Colonic mucosa (tissue), 4 donors: ENCODE measurements at regions not wholly inside any gene's neighbourhood (a gene's known extent, or its start where the extent isn't known, plus 50 kb on each side); places are given as distances from the start of the nearest gene placed in this dataset.

Source experiments
- DNase-seq: peaks from one replicate; pipeline ENCODE4 v3.0.0-alpha.2; 2020
- H3K27ac ChIP-seq: fragments of 200-600 bp; one replicate; pipeline ENCODE4 v1.8.0; 2021
- H3K27me3 ChIP-seq: fragments of 200-600 bp; one replicate; pipeline ENCODE4 v1.8.0; 2021
- H3K36me3 ChIP-seq: fragments of 200-600 bp; one replicate; pipeline ENCODE4 v1.8.0; 2021
- H3K4me1 ChIP-seq: fragments of 200-600 bp; one replicate; pipeline ENCODE4 v1.8.0; 2021; ENCODE audit warnings: mild to moderate bottlenecking
- H3K4me3 ChIP-seq: fragments of 200-600 bp; one replicate; pipeline ENCODE4 v1.8.0; 2021
- H3K9ac ChIP-seq, 2 donors: one replicate each; pipeline ENCODE4 v1.7.0; 2013; ENCODE audit warnings: control low read depth in 2 of 2, low read depth in 2 of 2, low read length in 2 of 2
- H3K9me3 ChIP-seq: fragments of 200-600 bp; one replicate; pipeline ENCODE4 v1.8.0; 2021
- intact Hi-C: fragments of 100-400 bp; cut with DNase I; formaldehyde crosslinking; loops from one replicate; pipeline ENCODE4 v1.14.1; 2022
- TF ChIP-seq, protein P1 (sequence below): fragments of 200-600 bp; IDR thresholded peaks from one replicate; pipeline ENCODE4 v1.8.0; 2022; ENCODE audit warnings: antibody characterized with exemption, mild to moderate bottlenecking
- donor health status: healthy.
- donor health status: DM: no; HTN: no; CAD: no.
- donor health status: DM: no; HTN: no; CAD: no.

DNA sequence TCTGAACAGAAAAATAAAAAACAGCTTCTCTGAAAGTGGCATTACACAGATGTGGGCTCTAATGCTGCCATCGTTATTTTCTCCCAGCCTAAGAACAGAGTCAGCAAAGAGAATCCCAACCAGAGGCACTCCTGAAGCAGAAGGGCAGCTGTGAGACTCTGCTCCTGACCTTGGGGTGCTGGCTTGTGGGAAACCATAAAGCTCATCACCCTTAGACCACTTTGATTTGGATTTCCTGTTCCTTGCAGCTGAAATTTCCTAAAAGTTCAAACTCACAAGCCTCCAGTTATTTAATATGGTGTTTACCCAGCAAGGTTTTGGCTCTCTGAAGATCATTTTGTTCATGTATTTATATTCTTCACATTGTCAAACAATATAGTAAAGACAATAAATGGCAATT is 814.8 kb downstream of the TNS3 start:
- H3K36me3 ChIP-seq, result no peaks in the 10 kb centered on the region
- H3K27me3 ChIP-seq, result no peaks in the 10 kb centered on the region
- H3K4me1 ChIP-seq, result no peaks in the 10 kb centered on the region
- TF ChIP-seq, protein P1, sequence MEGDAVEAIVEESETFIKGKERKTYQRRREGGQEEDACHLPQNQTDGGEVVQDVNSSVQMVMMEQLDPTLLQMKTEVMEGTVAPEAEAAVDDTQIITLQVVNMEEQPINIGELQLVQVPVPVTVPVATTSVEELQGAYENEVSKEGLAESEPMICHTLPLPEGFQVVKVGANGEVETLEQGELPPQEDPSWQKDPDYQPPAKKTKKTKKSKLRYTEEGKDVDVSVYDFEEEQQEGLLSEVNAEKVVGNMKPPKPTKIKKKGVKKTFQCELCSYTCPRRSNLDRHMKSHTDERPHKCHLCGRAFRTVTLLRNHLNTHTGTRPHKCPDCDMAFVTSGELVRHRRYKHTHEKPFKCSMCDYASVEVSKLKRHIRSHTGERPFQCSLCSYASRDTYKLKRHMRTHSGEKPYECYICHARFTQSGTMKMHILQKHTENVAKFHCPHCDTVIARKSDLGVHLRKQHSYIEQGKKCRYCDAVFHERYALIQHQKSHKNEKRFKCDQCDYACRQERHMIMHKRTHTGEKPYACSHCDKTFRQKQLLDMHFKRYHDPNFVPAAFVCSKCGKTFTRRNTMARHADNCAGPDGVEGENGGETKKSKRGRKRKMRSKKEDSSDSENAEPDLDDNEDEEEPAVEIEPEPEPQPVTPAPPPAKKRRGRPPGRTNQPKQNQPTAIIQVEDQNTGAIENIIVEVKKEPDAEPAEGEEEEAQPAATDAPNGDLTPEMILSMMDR, result no peak
- H3K9ac ChIP-seq, result no peak overlapping the region
- no peak overlapping the region for H3K4me3 ChIP-seq
- DNase-seq, result no peak
- no peak overlapping the region for H3K27ac ChIP-seq
- intact Hi-C loops, result no loop called here
- no peaks in the 10 kb centered on the region for H3K9me3 ChIP-seq

DNA sequence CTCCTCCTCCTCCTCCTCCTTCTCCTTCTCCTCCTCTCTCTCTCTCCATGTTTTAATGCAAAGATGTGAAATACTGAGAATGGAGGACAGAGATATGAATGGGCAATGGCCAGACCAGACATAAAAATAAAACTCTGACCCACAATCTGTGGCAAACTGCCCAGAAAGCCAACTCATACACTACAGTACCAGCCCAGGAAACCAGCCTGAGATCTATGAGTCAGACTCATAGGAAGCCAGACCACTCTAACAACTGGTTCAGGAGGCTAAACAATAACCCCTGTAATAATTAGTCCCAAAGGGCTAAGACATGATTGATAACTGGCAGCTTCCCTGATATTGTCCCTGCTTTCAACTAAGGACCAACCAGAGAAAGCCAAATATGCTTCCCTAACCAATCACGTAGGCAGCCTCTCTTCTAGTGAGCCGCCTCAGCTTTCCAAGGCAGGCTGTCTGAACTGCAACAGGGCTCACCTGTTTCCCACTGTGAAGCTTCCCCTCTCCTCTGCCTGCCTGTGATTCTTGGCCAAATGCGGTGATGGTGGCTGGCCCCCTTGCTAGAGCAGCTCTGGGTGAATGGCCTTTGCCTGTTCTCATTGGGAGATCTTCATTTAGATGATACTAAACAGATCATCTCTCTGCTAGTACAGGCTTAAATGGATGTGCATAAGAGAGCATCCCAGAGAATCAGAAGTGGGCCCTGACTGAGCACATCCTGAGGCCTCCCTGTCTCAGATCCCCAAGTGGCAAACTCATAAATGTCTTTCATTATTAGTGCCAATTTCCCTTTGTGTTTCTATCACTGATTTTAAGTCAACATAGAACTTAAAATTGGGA is 817.6 kb downstream of the TNS3 start:
- Histone ChIP-seq H3K9ac (no peak overlapping the region), H3K4me3 (no peak overlapping the region), H3K27ac (no peak overlapping the region), H3K36me3 (no peaks in the 10 kb centered on the region), H3K4me1 (no peaks in the 10 kb centered on the region), H3K9me3 (no peaks in the 10 kb centered on the region), H3K27me3 (no peaks in the 10 kb centered on the region)
- DNase-seq, result peak; percentile 31
- TF ChIP-seq, protein P1, result no peak
- intact Hi-C loops, result no loop called here

DNA sequence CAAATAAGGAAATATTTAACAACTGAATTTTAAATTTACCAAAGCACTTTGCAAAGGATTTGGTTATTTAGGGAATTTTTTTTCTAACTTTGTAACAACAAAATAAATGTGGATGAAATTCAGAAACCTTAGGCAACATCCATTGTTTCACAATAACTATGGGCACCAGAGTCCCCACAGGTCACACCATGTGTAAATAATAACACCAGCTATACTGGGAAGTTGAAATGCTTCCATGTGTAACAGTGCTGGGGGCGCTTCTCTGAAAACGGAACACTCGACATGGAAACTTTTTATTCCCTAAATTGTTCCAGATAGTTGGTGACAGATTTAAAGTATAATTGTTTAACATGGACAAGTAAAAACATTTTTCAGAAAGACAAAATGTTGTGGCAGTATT is 818.6 kb downstream of the TNS3 start:
- H3K4me3 ChIP-seq, result no peak overlapping the region
- H3K27ac ChIP-seq, result no peak overlapping the region
- H3K27me3 ChIP-seq, result no peaks in the 10 kb centered on the region
- H3K9ac ChIP-seq, result no peak overlapping the region
- intact Hi-C loops, result no loop called here
- H3K36me3 ChIP-seq, result no peaks in the 10 kb centered on the region
- TF ChIP-seq, protein P1, result no peak
- no peaks in the 10 kb centered on the region for H3K4me1 ChIP-seq
- DNase-seq, result no peak
- H3K9me3 ChIP-seq, result no peaks in the 10 kb centered on the region

DNA sequence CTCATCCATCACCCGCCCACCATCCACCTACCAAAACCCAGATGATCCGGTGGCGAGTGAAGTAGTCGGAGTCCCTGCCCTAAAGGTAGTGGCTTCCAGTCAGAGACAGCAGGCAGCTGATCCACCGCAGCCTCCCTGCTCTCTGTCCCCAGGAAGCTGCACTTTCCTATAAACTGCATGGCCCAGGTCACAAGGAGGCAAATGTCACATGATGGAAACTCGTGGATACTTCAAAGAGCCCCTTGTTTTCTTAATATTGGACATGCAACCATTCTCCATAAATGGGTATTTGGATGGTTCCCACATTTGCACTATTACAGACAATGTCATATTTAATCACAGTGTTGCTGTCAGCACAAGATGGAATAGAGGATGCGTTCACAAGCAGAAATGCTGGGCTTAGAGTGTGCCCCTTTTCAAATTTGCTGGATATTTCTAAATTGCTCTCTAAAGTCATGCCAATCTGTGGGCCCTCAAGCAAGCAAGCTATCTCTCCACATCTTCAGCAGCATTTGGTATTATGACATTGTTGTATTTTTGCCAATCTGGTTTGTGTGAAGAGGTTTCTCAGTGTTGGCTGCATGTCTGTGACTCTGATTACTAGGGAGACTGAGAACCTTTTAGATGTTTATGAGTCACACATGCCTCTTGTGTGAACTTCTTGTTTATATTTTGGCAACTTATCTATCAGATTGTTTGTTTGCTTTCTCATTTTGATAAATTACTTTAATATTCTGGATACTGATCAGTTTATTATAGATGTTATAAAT is 822.0 kb downstream of the TNS3 start:
- no peak for DNase-seq
- no peak overlapping the region for H3K27ac ChIP-seq
- H3K36me3 ChIP-seq, result no peaks in the 10 kb centered on the region
- intact Hi-C loops, result no loop called here
- no peak overlapping the region for H3K9ac ChIP-seq
- TF ChIP-seq, protein P1, result no peak
- H3K9me3 ChIP-seq, result no peaks in the 10 kb centered on the region
- H3K4me1 ChIP-seq, result no peaks in the 10 kb centered on the region
- no peaks in the 10 kb centered on the region for H3K27me3 ChIP-seq
- no peak overlapping the region for H3K4me3 ChIP-seq

DNA sequence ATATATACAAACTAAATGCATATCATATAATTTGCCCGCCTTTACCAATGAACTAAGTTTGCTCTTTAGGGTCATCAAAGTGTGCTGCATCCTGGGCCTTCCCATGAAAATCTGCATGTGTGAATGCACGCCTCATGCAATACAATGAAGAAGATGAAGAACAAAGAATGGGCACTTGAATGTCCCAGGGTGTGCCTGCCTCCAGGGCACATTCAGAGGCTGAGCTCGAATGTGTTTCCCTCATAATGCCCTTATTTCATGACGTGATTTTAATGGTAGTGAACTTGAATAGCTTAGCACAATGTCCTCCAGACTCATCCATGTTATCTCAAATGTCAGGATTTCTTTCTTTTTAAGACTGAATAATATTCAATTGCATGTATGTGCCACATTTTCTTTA is 824.9 kb downstream of the TNS3 start:
- Histone ChIP-seq H3K4me3 (no peak overlapping the region), H3K9me3 (no peaks in the 10 kb centered on the region), H3K4me1 (no peaks in the 10 kb centered on the region), H3K27ac (no peak overlapping the region), H3K27me3 (no peaks in the 10 kb centered on the region), H3K9ac (no peak overlapping the region), H3K36me3 (no peaks in the 10 kb centered on the region)
- no peak for DNase-seq
- intact Hi-C loops, result no loop called here
- TF ChIP-seq, protein P1, result no peak
